PC-9 (cell line): ENCODE measurements at regions not wholly inside any gene's neighbourhood (a gene's known extent, or its start where the extent isn't known, plus 50 kb on each side); places are given as distances from the start of the nearest gene placed in this dataset.

Source experiments
- BruUV-seq: library from RNA; stranded (reverse); fragments of 400-500 nt; replicated peaks from 2 replicates; lab custom pipeline; 2021; lab: Mats Ljungman, UMichigan
- CTCF ChIA-PET: fragments of 300-600 bp; sonication (Branson Sonifier 250); formaldehyde crosslinking; loops from one replicate; lab custom pipeline; 2022; ENCODE audit warnings: antibody characterized with exemption; lab: Charles Lee
- POLR2A ChIA-PET: fragments of 300-600 bp; sonication (Branson Sonifier 250); formaldehyde crosslinking; loops from one replicate; lab custom pipeline; 2022; ENCODE audit warnings: antibody characterized with exemption; ENCODE audit not compliant: unreplicated experiment; lab: Charles Lee
- DNase-seq, 2 experiments: peaks; one replicate each; pipeline versions ENCODE4 v3.0.0 to v3.0.0-alpha.2; 2015 to 2022; ENCODE audit warnings: mixed read lengths in 1 of 2
- H2AFZ ChIP-seq: fragments of 200-600 bp; sonication (generic); 2 replicates; pipeline ENCODE4 v1.8.1; 2017; ENCODE audit warnings: antibody characterized with exemption
- H3F3A ChIP-seq: fragments of 200-600 bp; sonication (generic); 2 replicates; pipeline ENCODE4 v1.8.1; 2017; ENCODE audit warnings: antibody characterized with exemption, mild to moderate bottlenecking, low read depth; ENCODE audit not compliant: insufficient read depth
- H3K27ac ChIP-seq: fragments of 200-600 bp; sonication (generic); 2 replicates; pipeline ENCODE4 v1.6.1; 2016; ENCODE audit warnings: mixed run types
- H3K27me3 ChIP-seq: fragments of 200-600 bp; sonication (generic); 2 replicates; pipeline ENCODE4 v1.6.1; 2016; ENCODE audit warnings: low read depth, mixed run types; ENCODE audit not compliant: insufficient read depth
- H3K36me3 ChIP-seq: fragments of 200-600 bp; sonication (generic); 2 replicates; pipeline ENCODE4 v1.6.1; 2016; ENCODE audit warnings: low read depth, mixed run types
- H3K4me1 ChIP-seq: fragments of 200-600 bp; sonication (generic); replicated peaks from 2 replicates; pipeline ENCODE4 v1.6.1; 2016; ENCODE audit warnings: mixed run types; ENCODE audit not compliant: insufficient read depth
- H3K4me2 ChIP-seq: fragments of 200-600 bp; sonication (generic); 2 replicates; pipeline ENCODE4 v1.6.1; 2017; ENCODE audit warnings: mixed run types
- H3K4me3 ChIP-seq: fragments of 200-600 bp; sonication (generic); 2 replicates; pipeline ENCODE4 v1.6.1; 2016; ENCODE audit warnings: mixed run types
- H3K79me2 ChIP-seq: fragments of 200-600 bp; sonication (generic); 2 replicates; pipeline ENCODE4 v1.6.1; 2017; ENCODE audit warnings: low read depth, mixed run types
- H3K9me2 ChIP-seq: fragments of 200-600 bp; sonication (generic); 2 replicates; pipeline ENCODE4 v1.8.1; 2017; ENCODE audit warnings: mild to moderate bottlenecking; ENCODE audit not compliant: insufficient read depth
- H3K9me3 ChIP-seq: fragments of 200-600 bp; sonication (generic); 2 replicates; pipeline ENCODE4 v1.8.1; 2016; ENCODE audit warnings: low read depth; ENCODE audit not compliant: insufficient read depth
- H4K20me1 ChIP-seq: fragments of 200-600 bp; sonication (generic); 2 replicates; pipeline ENCODE4 v1.8.1; 2017; ENCODE audit not compliant: insufficient read depth
- CTCF ChIP-seq: fragments of 200-600 bp; sonication (generic); conservative IDR thresholded peaks from 2 replicates; pipeline ENCODE4 v1.6.1; 2017; ENCODE audit warnings: mixed run types, antibody characterized with exemption, mild to moderate bottlenecking, moderate library complexity
- EZH2 ChIP-seq: fragments of 200-600 bp; sonication (generic); IDR thresholded peaks from 2 replicates; pipeline ENCODE4 v1.8.0; 2017; ENCODE audit warnings: antibody characterized with exemption, low read depth
- intact Hi-C: fragments of 100-400 bp; cut with micrococcal nuclease; formaldehyde crosslinking; loops from one replicate; pipeline ENCODE4 v1.10.0; 2022; ENCODE audit not compliant: unreplicated experiment

GRCh38 chr5:20470997-20471396 is 483.0 kb upstream of the CDH18 start:
- H3K4me1 ChIP-seq, result no peaks in the 10 kb centered on the region
- no peaks in the 10 kb centered on the region for H4K20me1 ChIP-seq
- ChIA-PET POLR2A (interaction anchor here (0.6 kb wide), 1 partner anchor 14 kb away, joined by 6 read pairs; no protein-coding TSS in a partner anchor), CTCF (interaction anchor here (0.5 kb wide), 1 partner anchor 1384 kb away, joined by 3 read pairs; no protein-coding TSS in a partner anchor)
- no TSS peak for BruUV-seq
- TF ChIP-seq EZH2 (no peak), CTCF (no peak)
- no peaks in the 10 kb centered on the region for H3K9me3 ChIP-seq
- H3K79me2 ChIP-seq, result no peaks in the 10 kb centered on the region
- H3K4me2 ChIP-seq, result no peak overlapping the region
- H3K9me2 ChIP-seq, result no peaks in the 10 kb centered on the region
- intact Hi-C loops, result no loop called here
- no peaks in the 10 kb centered on the region for H3K27me3 ChIP-seq
- H3K36me3 ChIP-seq, result no peaks in the 10 kb centered on the region
- H3K4me3 ChIP-seq, result no peak overlapping the region
- DNase-seq, result no peak
- no peak overlapping the region for H3K27ac ChIP-seq
- H2AFZ ChIP-seq, result no peak overlapping the region
- no peaks in the 10 kb centered on the region for H3F3A ChIP-seq

GRCh38 chr5:20469792-20470191 is 481.8 kb upstream of the CDH18 start:
- no peaks in the 10 kb centered on the region for H3K36me3 ChIP-seq
- no peaks in the 10 kb centered on the region for H4K20me1 ChIP-seq
- H2AFZ ChIP-seq, result no peak overlapping the region
- H3K4me3 ChIP-seq, result no peak overlapping the region
- H3F3A ChIP-seq, result no peaks in the 10 kb centered on the region
- no peak for TF ChIP-seq EZH2
- no peak for TF ChIP-seq CTCF
- H3K79me2 ChIP-seq, result no peaks in the 10 kb centered on the region
- BruUV-seq, result no TSS peak
- H3K9me2 ChIP-seq, result no peaks in the 10 kb centered on the region
- H3K9me3 ChIP-seq, result no peaks in the 10 kb centered on the region
- H3K4me2 ChIP-seq, result no peak overlapping the region
- intact Hi-C loops, result no loop called here
- DNase-seq, result no peak
- H3K27me3 ChIP-seq, result no peaks in the 10 kb centered on the region
- ChIA-PET POLR2A (no interaction called here), CTCF (no interaction called here)
- no peak overlapping the region for H3K27ac ChIP-seq
- no peaks in the 10 kb centered on the region for H3K4me1 ChIP-seq

- Histone ChIP-seq H3K27me3 (no peaks in the 10 kb centered on the region), H3K9me2 (no peaks in the 10 kb centered on the region), H3F3A (no peaks in the 10 kb centered on the region), H3K9me3 (no peaks in the 10 kb centered on the region), H3K27ac (no peak overlapping the region), H4K20me1 (no peaks in the 10 kb centered on the region), H3K79me2 (no peaks in the 10 kb centered on the region), H3K4me1 (no peaks in the 10 kb centered on the region), H3K4me3 (no peak overlapping the region), H3K36me3 (no peaks in the 10 kb centered on the region), H3K4me2 (no peak overlapping the region), H2AFZ (no peak overlapping the region)
- DNase-seq, result no peak
- no TSS peak for BruUV-seq
- no peak for TF ChIP-seq EZH2
- TF ChIP-seq CTCF, result no peak
- POLR2A ChIA-PET, result no interaction called here
- CTCF ChIA-PET, result no interaction called here
- intact Hi-C loops, result no loop called here
These were observed 481.4 kb upstream of the CDH18 start for GRCh38 chr5:20469390-20469789.
